Esophagus muscularis mucosa (tissue), 4 donors: ENCODE measurements at regions not wholly inside any gene's neighbourhood (a gene's known extent, or its start where the extent isn't known, plus 50 kb on each side); places are given as distances from the start of the nearest gene placed in this dataset.
A peak's percentile ranks its signal among the peaks of the same experiment; 100 is the strongest.

ENCODE experiments used
- DNase-seq: peaks from one replicate; pipeline ENCODE4 v3.0.0-alpha.2; 2017; ENCODE audit errors: extremely low spot score
- H3K27ac ChIP-seq, 4 donors: fragments of 200-600 bp; sonication (generic); replicated peaks in 1 of 4; 1 replicate in 3 of 4; 2 replicates in 1 of 4; pipeline ENCODE4 v1.5.1; 2016 to 2019; ENCODE audit warnings: mild to moderate bottlenecking in 1 of 4
- H3K27me3 ChIP-seq, 4 donors: fragments of 200-600 bp; sonication (generic); one replicate each; pipeline versions ENCODE4 v1.5.1 to v1.6.0; 2016 to 2019
- H3K36me3 ChIP-seq, 4 donors: fragments of 200-600 bp; sonication (generic); one replicate each; pipeline ENCODE4 v1.5.1; 2016 to 2019
- H3K4me1 ChIP-seq, 4 donors: fragments of 200-600 bp; sonication (generic); one replicate each; pipeline ENCODE4 v1.5.1; 2016 to 2019
- H3K4me3 ChIP-seq, 4 donors: fragments of 200-600 bp; sonication (generic); 1 replicate in 2 of 4; 2 replicates in 2 of 4; pipeline ENCODE4 v1.5.1; 2016 to 2019; ENCODE audit warnings: mild to moderate bottlenecking in 4 of 4, moderate library complexity in 1 of 4
- H3K9me3 ChIP-seq, 4 donors: fragments of 200-600 bp; sonication (generic); 1 replicate in 3 of 4; 2 replicates in 1 of 4; pipeline ENCODE4 v1.5.1; 2016 to 2019
- EP300 ChIP-seq: sonication (generic); formaldehyde crosslinking; IDR thresholded peaks from one replicate; pipeline ENCODE4 v1.6.1; 2017; ENCODE audit warnings: antibody characterized with exemption
- POLR2A ChIP-seq: fragments of 450-650 bp; IDR thresholded peaks from one replicate; pipeline ENCODE4 v1.6.1; 2017; ENCODE audit warnings: antibody characterized with exemption, moderate library complexity, mild to moderate bottlenecking, low read depth
- POLR2AphosphoS5 ChIP-seq, 2 donors: sonication (generic); formaldehyde crosslinking; IDR thresholded peaks; one replicate each; pipeline ENCODE4 v1.6.1; 2017; ENCODE audit warnings: antibody characterized with exemption in 2 of 2
- WGBS: methylation state at CpG from one replicate; pipeline ENCODE4 v1.1.5; 2018; 5-methylcytosine and 5-hydroxymethylcytosine counted together
- intact Hi-C: fragments of 100-400 bp; cut with DNase I; formaldehyde crosslinking; loops from one replicate; pipeline ENCODE4 v1.15.1; 2023
- TF ChIP-seq, protein P1 (sequence below), 3 experiments: fragments of 200-600 bp in 2 of 3; fragments of 450-650 bp in 1 of 3; sonication (generic) in 2 of 3; IDR thresholded peaks; one replicate each; pipeline ENCODE4 v1.5.1; 2017 to 2019; ENCODE audit warnings: antibody characterized with exemption in 3 of 3, mild to moderate bottlenecking in 2 of 3, moderate library complexity in 1 of 3

DNA sequence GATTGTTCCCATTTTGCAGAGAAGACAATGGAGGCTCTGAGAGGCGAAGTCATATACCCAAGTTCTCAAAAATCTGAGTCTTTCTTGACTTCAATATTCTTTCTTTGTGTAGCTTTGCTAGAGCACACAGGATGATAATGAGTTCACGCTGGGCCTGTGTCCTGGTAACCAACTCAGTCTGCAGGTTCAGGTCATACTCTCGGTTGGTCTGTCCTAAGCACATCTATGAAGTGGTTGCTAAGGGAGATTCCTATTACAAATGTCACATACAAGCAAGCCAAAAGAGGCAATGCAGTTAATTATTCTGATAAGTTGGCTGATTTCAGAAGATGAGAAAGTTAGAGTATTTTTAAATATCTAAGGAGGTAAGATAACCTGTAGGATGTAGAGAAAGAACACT lies 481.0 kb downstream of the SOX6 start:
- H3K4me3 ChIP-seq: no peak overlapping the region
- H3K27ac ChIP-seq: no peak overlapping the region
- no peaks in the 10 kb centered on the region for H3K9me3 ChIP-seq
- intact Hi-C loops: no loop called here
- WGBS: 91% methylated on average over 3 of the region's 3 CpGs
- H3K36me3 ChIP-seq: no peaks in the 10 kb centered on the region
- no peak for DNase-seq
- H3K27me3 ChIP-seq: no peaks in the 10 kb centered on the region
- H3K4me1 ChIP-seq: no peaks in the 10 kb centered on the region
- TF ChIP-seq, protein P1, sequence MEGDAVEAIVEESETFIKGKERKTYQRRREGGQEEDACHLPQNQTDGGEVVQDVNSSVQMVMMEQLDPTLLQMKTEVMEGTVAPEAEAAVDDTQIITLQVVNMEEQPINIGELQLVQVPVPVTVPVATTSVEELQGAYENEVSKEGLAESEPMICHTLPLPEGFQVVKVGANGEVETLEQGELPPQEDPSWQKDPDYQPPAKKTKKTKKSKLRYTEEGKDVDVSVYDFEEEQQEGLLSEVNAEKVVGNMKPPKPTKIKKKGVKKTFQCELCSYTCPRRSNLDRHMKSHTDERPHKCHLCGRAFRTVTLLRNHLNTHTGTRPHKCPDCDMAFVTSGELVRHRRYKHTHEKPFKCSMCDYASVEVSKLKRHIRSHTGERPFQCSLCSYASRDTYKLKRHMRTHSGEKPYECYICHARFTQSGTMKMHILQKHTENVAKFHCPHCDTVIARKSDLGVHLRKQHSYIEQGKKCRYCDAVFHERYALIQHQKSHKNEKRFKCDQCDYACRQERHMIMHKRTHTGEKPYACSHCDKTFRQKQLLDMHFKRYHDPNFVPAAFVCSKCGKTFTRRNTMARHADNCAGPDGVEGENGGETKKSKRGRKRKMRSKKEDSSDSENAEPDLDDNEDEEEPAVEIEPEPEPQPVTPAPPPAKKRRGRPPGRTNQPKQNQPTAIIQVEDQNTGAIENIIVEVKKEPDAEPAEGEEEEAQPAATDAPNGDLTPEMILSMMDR (IDR thresholded peaks at IDR 0.05): no peak

GRCh38 chr11:15875943-15876342 lies 480.4 kb downstream of the SOX6 start:
- intact Hi-C loops: no loop called here
- no peak for TF ChIP-seq EP300
- TF ChIP-seq, protein P1 (IDR thresholded peaks at IDR 0.05): no peak
- no peak for TF ChIP-seq POLR2AphosphoS5 (IDR thresholded peaks at IDR 0.05)
- no peak for TF ChIP-seq POLR2A
- H3K4me3 ChIP-seq: no peak overlapping the region
- 83% methylated on average over 2 of the region's 2 CpGs for WGBS
- DNase-seq: no peak
- H3K27me3 ChIP-seq: no peaks in the 10 kb centered on the region
- no peaks in the 10 kb centered on the region for H3K4me1 ChIP-seq
- no peaks in the 10 kb centered on the region for H3K36me3 ChIP-seq
- H3K27ac ChIP-seq: no peak overlapping the region
- no peaks in the 10 kb centered on the region for H3K9me3 ChIP-seq

DNA sequence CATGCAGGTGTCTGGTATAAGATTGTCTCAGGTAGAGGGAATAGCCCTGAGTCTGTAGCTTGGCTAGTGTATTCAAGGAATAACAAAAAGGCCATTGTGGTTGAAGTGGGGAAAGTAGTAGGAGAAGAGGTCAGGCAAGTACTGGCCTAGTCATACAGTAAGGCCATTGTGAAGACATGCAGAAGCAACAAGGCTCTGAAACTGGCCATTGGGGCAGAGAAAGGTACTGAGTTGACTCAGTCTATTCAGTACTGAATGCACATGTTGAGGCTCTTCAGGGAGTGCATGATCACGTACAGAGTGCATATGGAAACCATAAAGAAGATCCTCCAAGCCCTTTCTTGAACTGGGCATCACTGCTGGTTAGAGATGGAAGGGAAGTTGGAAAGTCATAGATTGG lies 477.6 kb downstream of the SOX6 start:
- Histone ChIP-seq H3K4me1 (peaks cover 7 to 14% (median 12%) of the 10 kb centered on the region in 4 donors), H3K36me3 (no peaks in the 10 kb centered on the region), H3K27ac (no peak overlapping the region), H3K4me3 (no peak overlapping the region), H3K27me3 (no peaks in the 10 kb centered on the region), H3K9me3 (no peaks in the 10 kb centered on the region)
- no peak for TF ChIP-seq POLR2A
- no peak for TF ChIP-seq EP300
- TF ChIP-seq POLR2AphosphoS5 (IDR thresholded peaks at IDR 0.05): no peak
- TF ChIP-seq, protein P1 (IDR thresholded peaks at IDR 0.05): no peak
- no peak for DNase-seq
- intact Hi-C loops: no loop called here
- 94% methylated on average over 1 of the region's 1 CpG for WGBS

GRCh38 chr11:15880291-15880690 lies 476.1 kb downstream of the SOX6 start:
- H3K27ac ChIP-seq: no peak overlapping the region
- no peaks in the 10 kb centered on the region for H3K27me3 ChIP-seq
- TF ChIP-seq POLR2A: no peak
- TF ChIP-seq POLR2AphosphoS5 (IDR thresholded peaks at IDR 0.05): no peak
- TF ChIP-seq, protein P1 (IDR thresholded peaks at IDR 0.05): no peak
- TF ChIP-seq EP300: no peak
- WGBS: 87% methylated on average over 3 of the region's 3 CpGs
- no peak overlapping the region for H3K4me3 ChIP-seq
- H3K36me3 ChIP-seq: no peaks in the 10 kb centered on the region
- H3K9me3 ChIP-seq: no peaks in the 10 kb centered on the region
- DNase-seq: no peak
- peaks cover 15 to 27% (median 25%) of the 10 kb centered on the region in 4 donors for H3K4me1 ChIP-seq
- intact Hi-C loops: no loop called here

- Histone ChIP-seq H3K4me1 (peaks cover 15 to 27% (median 25%) of the 10 kb centered on the region in 4 donors), H3K27me3 (no peaks in the 10 kb centered on the region), H3K27ac (peak overlapping the region in 1 of 4 donors; percentile 35), H3K9me3 (no peaks in the 10 kb centered on the region), H3K4me3 (no peak overlapping the region), H3K36me3 (no peaks in the 10 kb centered on the region)
- no peak for DNase-seq
- WGBS: 38% methylated on average over 9 of the region's 9 CpGs
- intact Hi-C loops: no loop called here
- TF ChIP-seq EP300: no peak
- TF ChIP-seq POLR2A: no peak
- TF ChIP-seq POLR2AphosphoS5 (IDR thresholded peaks at IDR 0.05): no peak
- TF ChIP-seq, protein P1 (IDR thresholded peaks at IDR 0.05): no peak
Observed at GRCh38 chr11:15882876-15883454, 473.4 kb downstream of the SOX6 start.
